Loucy (cell line): ENCODE measurements at regions not wholly inside any gene's neighbourhood (a gene's known extent, or its start where the extent isn't known, plus 50 kb on each side); places are given as distances from the start of the nearest gene placed in this dataset.

ENCODE experiments used
- EZH2phosphoT487 ChIP-seq: fragments of 200-600 bp; IDR thresholded peaks from 2 replicates; pipeline ENCODE4 v1.6.1; 2018; ENCODE audit warnings: antibody characterized with exemption, mild to moderate bottlenecking, moderate library complexity, borderline replicate concordance
- TF ChIP-seq, protein P1 (sequence below): fragments of 200-600 bp; sonication (generic); conservative IDR thresholded peaks from 2 replicates; pipeline ENCODE4 v1.5.1; 2014; ENCODE audit warnings: mild to moderate bottlenecking, antibody characterized with exemption, low read length

DNA sequence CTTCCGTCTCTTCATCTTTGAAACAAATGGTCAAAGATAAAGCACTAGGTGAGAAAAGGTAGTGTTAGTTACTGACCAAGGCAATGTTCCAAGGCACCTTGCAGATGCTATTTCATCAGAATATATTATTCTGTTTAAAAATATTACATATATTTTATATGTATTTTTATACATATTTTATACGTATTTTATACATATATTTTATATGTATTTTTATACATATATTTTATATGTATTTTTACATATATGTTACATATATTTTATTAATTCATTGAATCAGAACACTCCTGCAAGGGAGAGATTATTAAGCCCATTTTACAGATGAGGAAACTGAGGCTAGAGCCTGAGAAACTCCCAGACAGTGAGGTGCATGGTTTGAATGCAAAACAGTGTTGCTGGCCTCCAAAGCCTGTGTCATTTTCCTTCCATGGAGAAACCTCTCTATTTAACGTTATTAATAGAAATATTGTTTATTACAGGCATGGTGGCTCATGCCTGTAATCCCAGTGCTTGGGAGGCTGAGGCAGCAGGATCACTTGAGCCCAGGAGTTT lies 120.6 kb upstream of the CD82 start:
- TF ChIP-seq, protein P1, sequence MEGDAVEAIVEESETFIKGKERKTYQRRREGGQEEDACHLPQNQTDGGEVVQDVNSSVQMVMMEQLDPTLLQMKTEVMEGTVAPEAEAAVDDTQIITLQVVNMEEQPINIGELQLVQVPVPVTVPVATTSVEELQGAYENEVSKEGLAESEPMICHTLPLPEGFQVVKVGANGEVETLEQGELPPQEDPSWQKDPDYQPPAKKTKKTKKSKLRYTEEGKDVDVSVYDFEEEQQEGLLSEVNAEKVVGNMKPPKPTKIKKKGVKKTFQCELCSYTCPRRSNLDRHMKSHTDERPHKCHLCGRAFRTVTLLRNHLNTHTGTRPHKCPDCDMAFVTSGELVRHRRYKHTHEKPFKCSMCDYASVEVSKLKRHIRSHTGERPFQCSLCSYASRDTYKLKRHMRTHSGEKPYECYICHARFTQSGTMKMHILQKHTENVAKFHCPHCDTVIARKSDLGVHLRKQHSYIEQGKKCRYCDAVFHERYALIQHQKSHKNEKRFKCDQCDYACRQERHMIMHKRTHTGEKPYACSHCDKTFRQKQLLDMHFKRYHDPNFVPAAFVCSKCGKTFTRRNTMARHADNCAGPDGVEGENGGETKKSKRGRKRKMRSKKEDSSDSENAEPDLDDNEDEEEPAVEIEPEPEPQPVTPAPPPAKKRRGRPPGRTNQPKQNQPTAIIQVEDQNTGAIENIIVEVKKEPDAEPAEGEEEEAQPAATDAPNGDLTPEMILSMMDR, result no peak
- no peak for TF ChIP-seq EZH2phosphoT487
